Mesenchymal stem cell (in vitro differentiated cells and primary cell): ENCODE measurements at regions not wholly inside any gene's neighbourhood (a gene's known extent, or its start where the extent isn't known, plus 50 kb on each side); places are given as distances from the start of the nearest gene placed in this dataset.
A peak's percentile ranks its signal among the peaks of the same experiment; 100 is the strongest.

Experiments
- DNase-seq: peaks from one replicate; pipeline ENCODE4 v3.0.0-alpha.2; 2013
- H2AFZ ChIP-seq: one replicate; pipeline ENCODE4 v1.6.1; 2013; ENCODE audit warnings: low read depth, mild to moderate bottlenecking, control low read depth, inconsistent platforms, low read length, moderate library complexity
- H2AK5ac ChIP-seq: 2 replicates; pipeline ENCODE4 v1.6.1; 2013; ENCODE audit warnings: low read length, moderate library complexity, mild to moderate bottlenecking, inconsistent platforms; ENCODE audit not compliant: severe bottlenecking
- H2BK120ac ChIP-seq: one replicate; pipeline ENCODE4 v1.6.1; 2013; ENCODE audit warnings: low read depth, mild to moderate bottlenecking, inconsistent platforms, low read length, moderate library complexity
- H2BK12ac ChIP-seq, 2 experiments: one replicate each; pipeline ENCODE4 v1.6.1; 2013; ENCODE audit warnings: inconsistent platforms in 2 of 2, low read length in 2 of 2, mild to moderate bottlenecking in 2 of 2, moderate library complexity in 2 of 2, control low read depth in 1 of 2
- H2BK15ac ChIP-seq: one replicate; pipeline ENCODE4 v1.6.1; 2013; ENCODE audit warnings: mild to moderate bottlenecking, low read depth, inconsistent platforms; ENCODE audit not compliant: poor library complexity, severe bottlenecking
- H2BK5ac ChIP-seq: 2 replicates; pipeline ENCODE4 v1.6.1; 2013; ENCODE audit warnings: low read depth, mild to moderate bottlenecking, low read length, control low read depth, inconsistent platforms; ENCODE audit not compliant: poor library complexity, severe bottlenecking
- H3K14ac ChIP-seq, 2 experiments: one replicate each; pipeline ENCODE4 v1.6.1; 2013; ENCODE audit warnings: inconsistent platforms in 2 of 2, low read length in 2 of 2, control low read depth in 1 of 2, mild to moderate bottlenecking in 1 of 2, moderate library complexity in 1 of 2
- H3K18ac ChIP-seq, 2 experiments: one replicate each; pipeline ENCODE4 v1.6.1; 2013; ENCODE audit warnings: inconsistent platforms in 2 of 2, low read length in 2 of 2, control low read depth in 1 of 2, low read depth in 1 of 2, mild to moderate bottlenecking in 1 of 2
- H3K23ac ChIP-seq, 2 experiments: one replicate each; pipeline ENCODE4 v1.6.1; 2013; ENCODE audit warnings: inconsistent platforms in 2 of 2, low read length in 2 of 2, mild to moderate bottlenecking in 2 of 2, moderate library complexity in 2 of 2, control low read depth in 1 of 2
- H3K27ac ChIP-seq: 2 replicates; pipeline ENCODE4 v1.5.1; 2013; ENCODE audit warnings: mild to moderate bottlenecking, moderate library complexity, low read length, control low read depth, inconsistent platforms; ENCODE audit not compliant: poor library complexity, severe bottlenecking
- H3K27me3 ChIP-seq, 2 experiments: 2 replicates each; pipeline versions ENCODE4 v1.6.1 to v1.7.0; 2013; ENCODE audit warnings: low read length in 2 of 2, mild to moderate bottlenecking in 2 of 2, moderate library complexity in 2 of 2, control low read depth in 1 of 2, inconsistent platforms in 1 of 2; ENCODE audit not compliant: control insufficient read depth in 1 of 2, insufficient read depth in 1 of 2
- H3K36me3 ChIP-seq, 2 experiments: 2 replicates each; pipeline versions ENCODE4 v1.6.1 to v1.7.0; 2013; ENCODE audit warnings: low read length in 2 of 2, control low read depth in 1 of 2, inconsistent platforms in 1 of 2, low read depth in 1 of 2, mild to moderate bottlenecking in 1 of 2; ENCODE audit not compliant: insufficient read depth in 2 of 2, control insufficient read depth in 1 of 2
- H3K4ac ChIP-seq, 2 experiments: one replicate each; pipeline ENCODE4 v1.6.1; 2013; ENCODE audit warnings: inconsistent platforms in 2 of 2, low read length in 2 of 2, mild to moderate bottlenecking in 2 of 2, moderate library complexity in 2 of 2, control low read depth in 1 of 2, low read depth in 1 of 2
- H3K4me1 ChIP-seq: 2 replicates; pipeline ENCODE4 v1.6.1; 2013; ENCODE audit warnings: low read depth, low read length, control low read depth; ENCODE audit not compliant: control insufficient read depth, insufficient read depth
- H3K4me2 ChIP-seq: 2 replicates; pipeline ENCODE4 v1.6.1; 2013; ENCODE audit warnings: low read length, mild to moderate bottlenecking, inconsistent platforms; ENCODE audit not compliant: poor library complexity, severe bottlenecking
- H3K4me3 ChIP-seq, 2 experiments: 2 replicates each; pipeline versions ENCODE4 v1.5.1 to v1.7.0; 2013; ENCODE audit warnings: low read length in 2 of 2, mild to moderate bottlenecking in 2 of 2, control low read depth in 1 of 2, low read depth in 1 of 2; ENCODE audit not compliant: insufficient read depth in 1 of 2
- H3K79me1 ChIP-seq: replicated peaks from 2 replicates; pipeline ENCODE4 v1.6.1; 2013; ENCODE audit warnings: mild to moderate bottlenecking, control low read depth, low read length, inconsistent platforms; ENCODE audit not compliant: poor library complexity, severe bottlenecking
- H3K9ac ChIP-seq: 2 replicates; pipeline ENCODE4 v1.7.0; 2013; ENCODE audit warnings: mild to moderate bottlenecking, low read length, moderate library complexity
- H3K9me3 ChIP-seq: 2 replicates; pipeline ENCODE4 v1.7.0; 2013; ENCODE audit warnings: mild to moderate bottlenecking, low read length; ENCODE audit not compliant: control insufficient read depth
- H4K8ac ChIP-seq: one replicate; pipeline ENCODE4 v1.6.1; 2013; ENCODE audit warnings: inconsistent platforms, mild to moderate bottlenecking, low read length, moderate library complexity
- H4K91ac ChIP-seq: one replicate; pipeline ENCODE4 v1.6.1; 2013; ENCODE audit warnings: mild to moderate bottlenecking, low read length, inconsistent platforms
- WGBS: methylation state at CpG from one replicate; pipeline ENCODE4 v1.1.7; 2013; ENCODE audit warnings: mixed read lengths; 5-methylcytosine and 5-hydroxymethylcytosine counted together

GRCh38 chr10:109457302-109457638 lies 466.0 kb downstream of the XPNPEP1 start:
- Histone ChIP-seq H4K91ac (no peak overlapping the region), H2AFZ (peak overlapping the region; percentile 91), H3K4me2 (no peak overlapping the region), H3K4ac (no peak overlapping the region), H3K14ac (peak overlapping the region in 1 of 2 experiments; percentile 48), H2AK5ac (no peak overlapping the region), H3K4me3 (no peak overlapping the region), H3K23ac (no peak overlapping the region), H3K27me3 (peaks cover 22 to 40% of the 10 kb centered on the region in 2 experiments), H3K9ac (no peak overlapping the region), H2BK5ac (no peak overlapping the region), H2BK120ac (no peak overlapping the region), H3K4me1 (no peaks in the 10 kb centered on the region), H3K9me3 (peaks cover 8% of the 10 kb centered on the region), H3K79me1 (no peaks in the 10 kb centered on the region), H2BK15ac (no peak overlapping the region), H4K8ac (no peak overlapping the region), H3K36me3 (no peaks in the 10 kb centered on the region), H2BK12ac (no peak overlapping the region), H3K27ac (no peak overlapping the region), H3K18ac (no peak overlapping the region)
- WGBS = 7% methylated on average over 9 of the region's 9 CpGs
- no peak for DNase-seq

GRCh38 chr10:109456566-109457301 lies 466.6 kb downstream of the XPNPEP1 start:
- Histone ChIP-seq H2BK12ac (no peak overlapping the region), H3K18ac (no peak overlapping the region), H3K4me2 (no peak overlapping the region), H3K4me1 (no peaks in the 10 kb centered on the region), H3K14ac (peak overlapping the region in 1 of 2 experiments; percentile 48), H3K9ac (no peak overlapping the region), H2BK15ac (no peak overlapping the region), H3K23ac (no peak overlapping the region), H3K4ac (no peak overlapping the region), H2BK120ac (no peak overlapping the region), H4K8ac (peak overlapping the region; percentile 13), H4K91ac (no peak overlapping the region), H2BK5ac (no peak overlapping the region), H3K27ac (no peak overlapping the region), H3K79me1 (no peaks in the 10 kb centered on the region), H3K9me3 (peaks cover 8% of the 10 kb centered on the region), H3K36me3 (no peaks in the 10 kb centered on the region), H3K27me3 (peaks cover 22 to 40% of the 10 kb centered on the region in 2 experiments), H2AK5ac (no peak overlapping the region), H3K4me3 (no peak overlapping the region), H2AFZ (peak overlapping the region; percentile 91)
- WGBS = under 1% methylated on average over 59 of the region's 59 CpGs
- DNase-seq = peak; percentile 7

DNA sequence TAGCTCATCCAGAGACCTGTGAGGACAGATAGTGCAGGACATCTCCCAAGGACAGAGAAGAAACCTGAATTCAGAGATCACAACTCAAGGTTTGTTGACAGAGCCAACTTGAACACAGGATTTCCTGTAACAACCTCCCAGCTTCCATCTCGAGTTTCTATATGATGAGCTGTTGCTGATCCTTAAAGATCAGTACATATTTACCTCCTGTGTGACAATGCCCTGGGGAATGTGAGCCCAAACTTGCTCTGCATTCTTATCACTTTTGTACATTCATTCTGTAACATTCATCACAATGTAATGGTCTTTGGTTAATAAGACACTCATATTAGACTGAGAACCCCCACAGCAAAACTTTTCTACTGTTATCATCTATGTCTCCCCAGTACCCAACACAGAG lies 468.6 kb downstream of the XPNPEP1 start:
- H3K27ac ChIP-seq = no peak overlapping the region
- H4K8ac ChIP-seq = no peak overlapping the region
- 11% methylated on average over 1 of the region's 1 CpG for WGBS
- H3K27me3 ChIP-seq = peaks cover 22 to 40% of the 10 kb centered on the region in 2 experiments
- H3K4me2 ChIP-seq = no peak overlapping the region
- H3K23ac ChIP-seq = no peak overlapping the region
- H2AK5ac ChIP-seq = no peak overlapping the region
- no peak overlapping the region for H2BK12ac ChIP-seq
- no peaks in the 10 kb centered on the region for H3K79me1 ChIP-seq
- H3K4ac ChIP-seq = no peak overlapping the region
- H3K36me3 ChIP-seq = no peaks in the 10 kb centered on the region
- no peak overlapping the region for H3K9ac ChIP-seq
- no peak overlapping the region for H4K91ac ChIP-seq
- no peak overlapping the region for H2BK5ac ChIP-seq
- no peak overlapping the region for H3K14ac ChIP-seq
- no peak for DNase-seq
- H3K9me3 ChIP-seq = peaks cover 8% of the 10 kb centered on the region
- no peak overlapping the region for H2BK120ac ChIP-seq
- no peak overlapping the region for H2AFZ ChIP-seq
- H3K18ac ChIP-seq = no peak overlapping the region
- H3K4me1 ChIP-seq = no peaks in the 10 kb centered on the region
- H2BK15ac ChIP-seq = no peak overlapping the region
- H3K4me3 ChIP-seq = no peak overlapping the region

- no peaks in the 10 kb centered on the region for H3K4me1 ChIP-seq
- no peak overlapping the region for H2AFZ ChIP-seq
- no peak overlapping the region for H2BK5ac ChIP-seq
- H2AK5ac ChIP-seq = no peak overlapping the region
- H3K4me2 ChIP-seq = no peak overlapping the region
- H3K27ac ChIP-seq = no peak overlapping the region
- H4K91ac ChIP-seq = no peak overlapping the region
- H3K18ac ChIP-seq = no peak overlapping the region
- peaks cover 13 to 23% of the 10 kb centered on the region in 2 experiments for H3K27me3 ChIP-seq
- H2BK120ac ChIP-seq = no peak overlapping the region
- no peak overlapping the region for H4K8ac ChIP-seq
- H3K79me1 ChIP-seq = no peaks in the 10 kb centered on the region
- no peak overlapping the region for H3K23ac ChIP-seq
- no peak overlapping the region for H3K9ac ChIP-seq
- WGBS = 85% methylated on average over 2 of the region's 2 CpGs
- no peak overlapping the region for H3K4ac ChIP-seq
- no peaks in the 10 kb centered on the region for H3K36me3 ChIP-seq
- no peak overlapping the region for H3K4me3 ChIP-seq
- H2BK12ac ChIP-seq = no peak overlapping the region
- H3K9me3 ChIP-seq = no peaks in the 10 kb centered on the region
- H2BK15ac ChIP-seq = no peak overlapping the region
- DNase-seq = no peak
- no peak overlapping the region for H3K14ac ChIP-seq
Observed at GRCh38 chr10:109451879-109452278, 471.4 kb downstream of the XPNPEP1 start.
